ENCODE measurements at regions not wholly inside any gene's neighbourhood (a gene's known extent, or its start where the extent isn't known, plus 50 kb on each side); places are given as distances from the start of the nearest gene placed in this dataset.

DNA sequence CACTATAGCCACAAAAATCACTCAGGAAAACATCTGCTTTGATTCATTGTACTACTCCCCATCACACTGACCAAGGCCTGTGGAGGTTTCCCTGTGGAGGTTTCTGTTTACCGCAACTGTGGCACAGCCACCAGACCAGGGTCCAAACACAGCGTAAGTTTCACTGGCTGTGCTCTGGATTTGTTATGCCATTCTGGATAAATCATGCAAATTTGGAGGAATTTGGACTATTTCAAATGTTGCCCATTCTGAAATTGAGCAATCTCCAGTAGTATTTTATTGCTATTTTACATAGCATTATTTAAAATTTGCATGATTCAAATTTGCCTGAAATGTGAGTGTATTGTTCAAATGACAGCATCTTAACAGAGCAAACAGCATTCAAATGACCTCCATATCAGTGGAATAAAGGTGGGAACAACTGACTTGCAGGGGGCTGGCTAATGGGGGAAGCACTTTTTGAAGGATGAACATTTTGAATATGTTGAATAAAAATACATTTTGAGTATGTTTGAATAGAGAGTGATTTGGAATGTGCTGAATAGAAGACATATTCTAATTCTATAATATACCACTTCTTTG, 66.1 kb upstream of the ACSL1 start:
- no peak for TF ChIP-seq ZBTB1 (CRISPR knock-in tag; IDR thresholded peaks at IDR 0.05; ENCODE audit: borderline replicate concordance)
- TF ChIP-seq WIZ (CRISPR knock-in tag; IDR thresholded peaks at IDR 0.05), result no peak
- no peak for TF ChIP-seq ZNF431 (CRISPR knock-in tag; IDR thresholded peaks at IDR 0.05; ENCODE audit: borderline replicate concordance, low read depth)
- TF ChIP-seq, protein P1, sequence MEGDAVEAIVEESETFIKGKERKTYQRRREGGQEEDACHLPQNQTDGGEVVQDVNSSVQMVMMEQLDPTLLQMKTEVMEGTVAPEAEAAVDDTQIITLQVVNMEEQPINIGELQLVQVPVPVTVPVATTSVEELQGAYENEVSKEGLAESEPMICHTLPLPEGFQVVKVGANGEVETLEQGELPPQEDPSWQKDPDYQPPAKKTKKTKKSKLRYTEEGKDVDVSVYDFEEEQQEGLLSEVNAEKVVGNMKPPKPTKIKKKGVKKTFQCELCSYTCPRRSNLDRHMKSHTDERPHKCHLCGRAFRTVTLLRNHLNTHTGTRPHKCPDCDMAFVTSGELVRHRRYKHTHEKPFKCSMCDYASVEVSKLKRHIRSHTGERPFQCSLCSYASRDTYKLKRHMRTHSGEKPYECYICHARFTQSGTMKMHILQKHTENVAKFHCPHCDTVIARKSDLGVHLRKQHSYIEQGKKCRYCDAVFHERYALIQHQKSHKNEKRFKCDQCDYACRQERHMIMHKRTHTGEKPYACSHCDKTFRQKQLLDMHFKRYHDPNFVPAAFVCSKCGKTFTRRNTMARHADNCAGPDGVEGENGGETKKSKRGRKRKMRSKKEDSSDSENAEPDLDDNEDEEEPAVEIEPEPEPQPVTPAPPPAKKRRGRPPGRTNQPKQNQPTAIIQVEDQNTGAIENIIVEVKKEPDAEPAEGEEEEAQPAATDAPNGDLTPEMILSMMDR (CRISPR knock-in tag; IDR thresholded peaks at IDR 0.05), result no peak
- TF ChIP-seq ZNF367 (CRISPR knock-in tag; IDR thresholded peaks at IDR 0.05; ENCODE audit: borderline replicate concordance), result no peak
- TF ChIP-seq NFRKB (IDR thresholded peaks at IDR 0.05), result no peak
- no peak for TF ChIP-seq KAT2B (IDR thresholded peaks at IDR 0.05; ENCODE audit: borderline replicate concordance, low read depth, low read length)
- no peak for TF ChIP-seq ZKSCAN8 (CRISPR knock-in tag; IDR thresholded peaks at IDR 0.05; ENCODE audit: borderline replicate concordance)

Measured in HepG2 (cell line).